A673 (cell line): ENCODE measurements at regions not wholly inside any gene's neighbourhood (a gene's known extent, or its start where the extent isn't known, plus 50 kb on each side); places are given as distances from the start of the nearest gene placed in this dataset.
A peak's percentile ranks its signal among the peaks of the same experiment; 100 is the strongest.

Experiments used
- BruUV-seq: library from RNA; stranded (reverse); fragments of 400-500 nt; replicated peaks from 2 replicates; lab custom pipeline; 2021; lab: Mats Ljungman, UMichigan
- CTCF ChIA-PET: fragments of 300-600 bp; sonication (Branson Sonifier 250); formaldehyde crosslinking; loops from one replicate; lab custom pipeline; 2022; ENCODE audit warnings: antibody characterized with exemption; lab: Charles Lee
- POLR2A ChIA-PET: fragments of 300-600 bp; sonication (Branson Sonifier 250); formaldehyde crosslinking; loops from one replicate; lab custom pipeline; 2022; ENCODE audit warnings: antibody characterized with exemption; ENCODE audit not compliant: low non-redundant PET; lab: Charles Lee
- DNase-seq: peaks from one replicate; pipeline ENCODE4 v3.0.0-alpha.2; 2015; ENCODE audit warnings: low spot score
- H3K27ac ChIP-seq: fragments of 200-600 bp; sonication (generic); 2 replicates; pipeline ENCODE4 v1.5.1; 2016; ENCODE audit warnings: mixed run types, low read depth, mild to moderate bottlenecking, mixed read lengths, antibody characterized with exemption, low read length; ENCODE audit not compliant: poor library complexity, severe bottlenecking
- H3K27me3 ChIP-seq: fragments of 200-600 bp; sonication (generic); replicated peaks from 2 replicates; pipeline ENCODE4 v1.6.1; 2017; ENCODE audit warnings: mixed run types, low read depth, mild to moderate bottlenecking, mixed read lengths, antibody characterized with exemption, low read length; ENCODE audit not compliant: insufficient read depth, poor library complexity
- H3K36me3 ChIP-seq: fragments of 200-600 bp; sonication (generic); 2 replicates; pipeline ENCODE4 v1.6.1; 2016; ENCODE audit warnings: mixed run types, mild to moderate bottlenecking, mixed read lengths, antibody characterized with exemption, low read length; ENCODE audit not compliant: insufficient read depth, poor library complexity, severe bottlenecking
- H3K4me1 ChIP-seq: fragments of 200-600 bp; sonication (generic); 2 replicates; pipeline ENCODE4 v1.6.1; 2017; ENCODE audit warnings: mixed run types, mild to moderate bottlenecking, mixed read lengths, antibody characterized with exemption, low read length; ENCODE audit not compliant: insufficient read depth, poor library complexity, severe bottlenecking
- H3K4me3 ChIP-seq: fragments of 200-600 bp; sonication (generic); 2 replicates; pipeline ENCODE4 v1.5.1; 2016; ENCODE audit warnings: low read depth, mixed run types, mild to moderate bottlenecking, mixed read lengths, low read length; ENCODE audit not compliant: poor library complexity, severe bottlenecking
- H3K9me3 ChIP-seq: fragments of 200-600 bp; sonication (generic); 2 replicates; pipeline ENCODE4 v1.6.1; 2016; ENCODE audit warnings: mixed run types, low read depth, mild to moderate bottlenecking, mixed read lengths, antibody characterized with exemption, low read length; ENCODE audit not compliant: poor library complexity, severe bottlenecking
- EZH2 ChIP-seq: fragments of 200-600 bp; sonication (generic); IDR thresholded peaks from 2 replicates; pipeline ENCODE4 v1.6.1; 2017; ENCODE audit warnings: borderline replicate concordance, low read depth, mild to moderate bottlenecking, mixed read lengths, antibody characterized with exemption, low read length; ENCODE audit not compliant: poor library complexity, severe bottlenecking
- intact Hi-C: fragments of 100-400 bp; cut with micrococcal nuclease; formaldehyde crosslinking; loops from one replicate; pipeline ENCODE4 v1.10.0; 2022; ENCODE audit not compliant: unreplicated experiment
- TF ChIP-seq, protein P1 (sequence below): fragments of 300-800, 200-600 bp; sonication (generic); conservative IDR thresholded peaks from 2 replicates; pipeline ENCODE4 v1.5.1; 2017; ENCODE audit warnings: low read depth, mild to moderate bottlenecking, antibody characterized with exemption, low read length, moderate library complexity, mixed read lengths

GRCh38 chr12:24562771-24563431 lies 386.0 kb downstream of the BCAT1 start:
- ChIA-PET CTCF (no interaction called here), POLR2A (no interaction called here)
- peak overlapping the region; percentile 81 for H3K4me3 ChIP-seq
- no peaks in the 10 kb centered on the region for H3K36me3 ChIP-seq
- no peak for TF ChIP-seq EZH2
- TF ChIP-seq, protein P1, sequence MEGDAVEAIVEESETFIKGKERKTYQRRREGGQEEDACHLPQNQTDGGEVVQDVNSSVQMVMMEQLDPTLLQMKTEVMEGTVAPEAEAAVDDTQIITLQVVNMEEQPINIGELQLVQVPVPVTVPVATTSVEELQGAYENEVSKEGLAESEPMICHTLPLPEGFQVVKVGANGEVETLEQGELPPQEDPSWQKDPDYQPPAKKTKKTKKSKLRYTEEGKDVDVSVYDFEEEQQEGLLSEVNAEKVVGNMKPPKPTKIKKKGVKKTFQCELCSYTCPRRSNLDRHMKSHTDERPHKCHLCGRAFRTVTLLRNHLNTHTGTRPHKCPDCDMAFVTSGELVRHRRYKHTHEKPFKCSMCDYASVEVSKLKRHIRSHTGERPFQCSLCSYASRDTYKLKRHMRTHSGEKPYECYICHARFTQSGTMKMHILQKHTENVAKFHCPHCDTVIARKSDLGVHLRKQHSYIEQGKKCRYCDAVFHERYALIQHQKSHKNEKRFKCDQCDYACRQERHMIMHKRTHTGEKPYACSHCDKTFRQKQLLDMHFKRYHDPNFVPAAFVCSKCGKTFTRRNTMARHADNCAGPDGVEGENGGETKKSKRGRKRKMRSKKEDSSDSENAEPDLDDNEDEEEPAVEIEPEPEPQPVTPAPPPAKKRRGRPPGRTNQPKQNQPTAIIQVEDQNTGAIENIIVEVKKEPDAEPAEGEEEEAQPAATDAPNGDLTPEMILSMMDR = no peak
- H3K27me3 ChIP-seq = no peaks in the 10 kb centered on the region
- DNase-seq = peak; percentile 65
- H3K27ac ChIP-seq = peak overlapping the region; percentile 87
- intact Hi-C loops = loop anchor here (5.0 kb wide), 1 partner anchor 256 kb away; no protein-coding TSS in a partner anchor
- peaks cover 43% of the 10 kb centered on the region for H3K4me1 ChIP-seq
- no TSS peak for BruUV-seq
- no peaks in the 10 kb centered on the region for H3K9me3 ChIP-seq

GRCh38 chr12:24561882-24562770 lies 386.8 kb downstream of the BCAT1 start:
- POLR2A ChIA-PET = no interaction called here
- Histone ChIP-seq H3K27ac (peak overlapping the region; percentile 87), H3K36me3 (no peaks in the 10 kb centered on the region), H3K27me3 (no peaks in the 10 kb centered on the region), H3K9me3 (no peaks in the 10 kb centered on the region), H3K4me1 (peaks cover 45% of the 10 kb centered on the region), H3K4me3 (peak overlapping the region; percentile 81)
- intact Hi-C loops = loop anchor here (2.0 to 5.0 kb wide), 2 partner anchors 183 to 255 kb away; no protein-coding TSS in a partner anchor
- CTCF ChIA-PET = no interaction called here
- DNase-seq = peak; percentile 85
- TF ChIP-seq, protein P1 = 0 out of 2 replicates have a peak, but pooled peaks have one; percentile 12
- no peak for TF ChIP-seq EZH2
- no TSS peak for BruUV-seq

DNA sequence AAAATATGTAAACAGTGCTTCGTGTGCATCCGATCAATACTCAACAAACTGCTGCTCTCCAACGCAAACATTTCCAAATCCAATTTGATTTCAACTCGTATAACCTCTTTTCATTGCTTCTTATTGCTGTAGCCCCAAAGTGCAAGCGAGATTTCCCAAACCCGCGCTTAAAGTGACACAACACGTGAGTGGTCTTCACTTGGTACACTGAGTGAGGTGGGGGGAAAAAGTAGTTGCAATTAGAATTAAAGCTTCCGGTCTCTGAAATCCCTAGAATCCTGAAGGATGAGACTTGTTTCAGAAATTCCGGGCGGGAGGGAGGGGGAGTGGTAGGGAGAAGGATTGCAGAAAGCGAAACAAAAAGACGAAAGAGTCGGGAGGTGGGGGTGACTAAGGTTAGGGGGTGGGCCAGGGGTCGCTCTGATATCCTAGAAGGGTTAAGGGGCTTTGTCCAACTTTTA lies 387.5 kb downstream of the BCAT1 start:
- no peaks in the 10 kb centered on the region for H3K36me3 ChIP-seq
- H3K4me1 ChIP-seq = peaks cover 45% of the 10 kb centered on the region
- ChIA-PET CTCF (no interaction called here), POLR2A (no interaction called here)
- no peaks in the 10 kb centered on the region for H3K27me3 ChIP-seq
- intact Hi-C loops = loop anchor here (2.0 to 5.0 kb wide), 2 partner anchors 183 to 254 kb away; no protein-coding TSS in a partner anchor
- H3K9me3 ChIP-seq = no peaks in the 10 kb centered on the region
- H3K27ac ChIP-seq = peak overlapping the region; percentile 87
- TF ChIP-seq, protein P1 = no peak
- TF ChIP-seq EZH2 = no peak
- peak overlapping the region; percentile 81 for H3K4me3 ChIP-seq
- peak; percentile 75 for DNase-seq
- no TSS peak for BruUV-seq
